Cardiac muscle cell (in vitro differentiated cells and primary cell): ENCODE measurements at regions not wholly inside any gene's neighbourhood (a gene's known extent, or its start where the extent isn't known, plus 50 kb on each side); places are given as distances from the start of the nearest gene placed in this dataset.
"Not testable (repeated sequence)": the region's sequence is repeated elsewhere in the genome, so short reads cannot be mapped to it uniquely, and the experiment has no call there.

ENCODE experiments used
- DNase-seq, 2 donors: peaks; one replicate each; pipeline versions ENCODE4 v3.0.0 to v3.0.0-alpha.2; 2010 to 2017; ENCODE audit warnings: low read depth in 1 of 2, low spot score in 1 of 2
- H3K27ac ChIP-seq: fragments of 200-600 bp; sonication (generic); 2 replicates; pipeline ENCODE4 v1.5.1; 2016
- H3K27me3 ChIP-seq: fragments of 200-600 bp; sonication (generic); 2 replicates; pipeline ENCODE4 v1.6.0; 2016; ENCODE audit warnings: control low read depth
- H3K36me3 ChIP-seq: fragments of 200-600 bp; sonication (generic); 2 replicates; pipeline ENCODE4 v1.5.1; 2016; ENCODE audit warnings: control low read depth
- H3K4me1 ChIP-seq: fragments of 200-600 bp; sonication (generic); 2 replicates; pipeline ENCODE4 v1.8.1; 2017; ENCODE audit warnings: low read depth, mild to moderate bottlenecking, mixed run types
- H3K4me3 ChIP-seq: fragments of 200-600 bp; sonication (generic); 2 replicates; pipeline ENCODE4 v1.5.1; 2016; ENCODE audit warnings: mild to moderate bottlenecking
- H3K9me3 ChIP-seq: fragments of 200-600 bp; sonication (generic); 2 replicates; pipeline ENCODE4 v1.5.1; 2017; ENCODE audit warnings: low read depth, mild to moderate bottlenecking, control low read depth
- TF ChIP-seq, protein P1 (sequence below): IDR thresholded peaks from 2 replicates; pipeline ENCODE4 v1.5.1; 2012; ENCODE audit warnings: low read depth, mild to moderate bottlenecking, low read length

DNA sequence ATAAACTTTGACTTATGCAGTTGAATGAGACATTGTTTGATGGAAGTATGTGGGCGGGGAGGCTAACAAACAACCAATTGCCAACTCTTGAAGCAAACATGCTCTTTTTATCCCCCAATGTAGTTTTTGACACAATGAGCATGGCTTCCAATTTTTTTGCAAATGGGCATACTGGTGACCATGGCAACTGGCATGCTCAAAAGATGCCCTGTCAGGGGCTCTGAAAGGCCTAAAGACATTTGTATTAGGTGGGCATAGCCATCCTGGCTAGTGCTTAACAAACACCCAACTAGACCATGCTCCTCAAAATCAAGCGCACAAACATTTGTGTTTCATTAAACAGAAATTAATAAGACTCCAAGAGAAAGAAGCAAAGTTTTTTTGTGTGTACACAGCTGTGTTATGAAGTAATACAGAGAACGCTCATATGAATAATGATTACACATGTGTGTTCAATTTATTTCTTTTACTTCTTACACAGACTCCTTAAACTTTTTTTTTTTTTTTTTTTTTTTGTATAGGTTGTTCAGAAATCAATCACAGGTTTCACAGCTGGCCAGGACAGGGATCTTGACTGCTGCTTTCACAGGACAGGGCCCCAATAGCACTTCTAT lies 95.6 kb downstream of the DLEU7 start:
- no peak overlapping the region for H3K27ac ChIP-seq
- H3K27me3 ChIP-seq = no peaks in the 10 kb centered on the region
- H3K9me3 ChIP-seq = no peaks in the 10 kb centered on the region
- H3K36me3 ChIP-seq = no peaks in the 10 kb centered on the region
- H3K4me3 ChIP-seq = no peak overlapping the region
- TF ChIP-seq, protein P1, sequence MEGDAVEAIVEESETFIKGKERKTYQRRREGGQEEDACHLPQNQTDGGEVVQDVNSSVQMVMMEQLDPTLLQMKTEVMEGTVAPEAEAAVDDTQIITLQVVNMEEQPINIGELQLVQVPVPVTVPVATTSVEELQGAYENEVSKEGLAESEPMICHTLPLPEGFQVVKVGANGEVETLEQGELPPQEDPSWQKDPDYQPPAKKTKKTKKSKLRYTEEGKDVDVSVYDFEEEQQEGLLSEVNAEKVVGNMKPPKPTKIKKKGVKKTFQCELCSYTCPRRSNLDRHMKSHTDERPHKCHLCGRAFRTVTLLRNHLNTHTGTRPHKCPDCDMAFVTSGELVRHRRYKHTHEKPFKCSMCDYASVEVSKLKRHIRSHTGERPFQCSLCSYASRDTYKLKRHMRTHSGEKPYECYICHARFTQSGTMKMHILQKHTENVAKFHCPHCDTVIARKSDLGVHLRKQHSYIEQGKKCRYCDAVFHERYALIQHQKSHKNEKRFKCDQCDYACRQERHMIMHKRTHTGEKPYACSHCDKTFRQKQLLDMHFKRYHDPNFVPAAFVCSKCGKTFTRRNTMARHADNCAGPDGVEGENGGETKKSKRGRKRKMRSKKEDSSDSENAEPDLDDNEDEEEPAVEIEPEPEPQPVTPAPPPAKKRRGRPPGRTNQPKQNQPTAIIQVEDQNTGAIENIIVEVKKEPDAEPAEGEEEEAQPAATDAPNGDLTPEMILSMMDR = no peak
- DNase-seq = no peak
- H3K4me1 ChIP-seq = no peaks in the 10 kb centered on the region

DNA sequence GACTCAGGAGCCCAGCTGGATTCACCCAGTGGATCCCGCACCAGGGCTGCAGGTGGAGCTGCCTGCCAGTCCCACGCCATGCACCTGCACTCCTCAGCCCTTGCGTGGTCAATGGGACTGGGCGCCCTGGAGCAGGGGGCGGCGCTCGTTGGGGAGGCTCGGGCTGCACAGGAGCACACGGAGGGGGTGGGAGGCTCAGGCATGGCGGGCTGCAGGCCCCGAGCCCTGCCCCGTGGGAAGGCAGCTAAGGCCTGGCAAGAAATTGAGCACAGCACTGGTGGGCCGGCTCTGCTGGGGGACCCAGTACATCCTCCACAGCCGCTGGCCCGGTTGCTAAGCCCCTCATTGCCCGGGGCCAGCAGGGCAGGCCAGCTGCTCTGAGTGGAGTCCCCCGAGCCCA lies 90.3 kb downstream of the DLEU7 start:
- H3K9me3 ChIP-seq, H3K36me3 ChIP-seq, H3K27ac ChIP-seq, H3K27me3 ChIP-seq, H3K4me3 ChIP-seq, DNase-seq, H3K4me1 ChIP-seq: not testable (repeated sequence)

GRCh38 chr13:50755862-50756685 lies 87.4 kb downstream of the DLEU7 start:
- H3K4me1 ChIP-seq, H3K9me3 ChIP-seq, H3K27me3 ChIP-seq, DNase-seq, H3K27ac ChIP-seq, H3K36me3 ChIP-seq, H3K4me3 ChIP-seq: not testable (repeated sequence)

- H3K9me3 ChIP-seq = no peaks in the 10 kb centered on the region
- no peaks in the 10 kb centered on the region for H3K36me3 ChIP-seq
- H3K4me1 ChIP-seq = no peaks in the 10 kb centered on the region
- no peak for DNase-seq
- no peaks in the 10 kb centered on the region for H3K27me3 ChIP-seq
- H3K27ac ChIP-seq = no peak overlapping the region
- TF ChIP-seq, protein P1 = no peak
- no peak overlapping the region for H3K4me3 ChIP-seq
Observed at GRCh38 chr13:50757008-50757407, 86.5 kb downstream of the DLEU7 start.

- TF ChIP-seq, protein P1 = no peak
- Histone ChIP-seq H3K36me3 (no peaks in the 10 kb centered on the region), H3K4me1 (no peaks in the 10 kb centered on the region), H3K27me3 (no peaks in the 10 kb centered on the region), H3K9me3 (no peaks in the 10 kb centered on the region), H3K4me3 (no peak overlapping the region), H3K27ac (no peak overlapping the region)
- DNase-seq = no peak
Observed at GRCh38 chr13:50758796-50759195, 84.7 kb downstream of the DLEU7 start.

DNA sequence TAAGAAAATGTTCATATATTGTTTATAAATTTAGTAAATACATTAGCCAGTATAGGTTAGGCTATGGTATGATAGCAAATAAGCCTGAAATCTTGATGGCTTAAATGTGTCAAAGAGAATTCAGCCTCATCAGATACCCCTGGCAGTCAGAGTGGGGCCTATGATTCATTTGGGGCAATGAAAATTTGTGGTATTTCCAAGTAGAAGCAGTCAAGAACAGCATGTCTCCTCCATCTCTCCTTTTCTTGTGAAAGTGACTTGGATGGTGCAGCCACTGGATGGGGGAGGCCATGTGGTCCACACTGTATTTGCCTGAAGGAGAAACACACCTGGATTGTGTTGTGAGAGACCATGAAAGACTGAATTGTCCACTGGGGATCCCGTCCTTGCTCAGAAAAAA lies 82.7 kb downstream of the DLEU7 start:
- TF ChIP-seq, protein P1 = no peak

More for the DNA sequence above, 82.7 kb downstream of the DLEU7 start:
- peak in 1 of 2 donors; percentile 42 for DNase-seq
- H3K4me1 ChIP-seq = no peaks in the 10 kb centered on the region
- H3K27ac ChIP-seq = no peak overlapping the region
- no peak overlapping the region for H3K4me3 ChIP-seq
- H3K36me3 ChIP-seq = no peaks in the 10 kb centered on the region
- H3K9me3 ChIP-seq = no peaks in the 10 kb centered on the region
- H3K27me3 ChIP-seq = no peaks in the 10 kb centered on the region
